GM18907 (cell line): ENCODE measurements at regions not wholly inside any gene's neighbourhood (a gene's known extent, or its start where the extent isn't known, plus 50 kb on each side); places are given as distances from the start of the nearest gene placed in this dataset.

ENCODE experiments used
- ATAC-seq: cut with Tn5 transposase; IDR thresholded peaks from one replicate; pipeline ENCODE4 v1.9.1; 2021; ENCODE audit warnings: mild to moderate bottlenecking, moderate library complexity; ENCODE audit not compliant: unreplicated experiment

DNA sequence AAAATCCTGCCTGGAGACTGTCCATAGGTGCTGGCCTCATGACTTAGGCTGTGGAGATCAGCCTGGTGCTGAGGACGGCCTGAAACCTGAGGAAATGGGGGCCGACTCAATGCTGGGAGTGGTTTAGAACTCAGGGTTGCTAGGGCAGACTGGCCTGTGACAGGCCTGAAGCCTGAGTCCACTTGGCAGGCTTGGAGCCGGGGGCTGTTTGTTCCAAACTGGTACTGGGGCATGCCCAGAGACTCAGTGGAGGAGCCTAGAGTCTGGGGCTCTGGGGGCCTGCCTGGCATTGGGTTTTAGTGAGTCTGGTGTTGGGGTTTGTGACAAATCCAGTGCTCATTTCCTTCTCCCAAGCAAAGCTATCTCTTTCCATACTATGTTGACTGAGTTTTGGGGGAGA is 489.7 kb upstream of the CNKSR2 start:
- no peak for ATAC-seq

GRCh38 chrX:20863649-20864048 is 510.6 kb upstream of the CNKSR2 start:
- no peak for ATAC-seq

DNA sequence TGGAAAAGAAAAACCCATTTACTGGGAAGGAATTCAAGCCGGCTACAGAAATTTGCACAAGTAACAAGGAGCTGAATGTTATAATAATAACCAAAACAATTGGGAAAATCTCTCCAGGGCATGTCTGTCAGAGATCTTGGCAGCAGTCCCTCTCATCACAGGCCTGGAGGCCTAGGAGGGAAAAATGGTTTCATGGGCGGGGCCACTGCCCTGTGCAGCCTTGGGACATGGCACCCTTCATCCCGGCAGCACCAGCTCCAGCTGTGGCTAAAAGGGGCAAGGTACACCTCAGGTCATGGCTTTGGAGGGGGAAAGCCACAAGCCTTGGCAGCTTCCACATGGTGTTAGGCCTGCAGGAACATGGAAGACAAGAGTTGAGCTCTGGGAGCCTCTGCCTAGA is 513.1 kb upstream of the CNKSR2 start:
- no peak for ATAC-seq

GRCh38 chrX:20857746-20858145 is 516.5 kb upstream of the CNKSR2 start:
- ATAC-seq, result no peak

DNA sequence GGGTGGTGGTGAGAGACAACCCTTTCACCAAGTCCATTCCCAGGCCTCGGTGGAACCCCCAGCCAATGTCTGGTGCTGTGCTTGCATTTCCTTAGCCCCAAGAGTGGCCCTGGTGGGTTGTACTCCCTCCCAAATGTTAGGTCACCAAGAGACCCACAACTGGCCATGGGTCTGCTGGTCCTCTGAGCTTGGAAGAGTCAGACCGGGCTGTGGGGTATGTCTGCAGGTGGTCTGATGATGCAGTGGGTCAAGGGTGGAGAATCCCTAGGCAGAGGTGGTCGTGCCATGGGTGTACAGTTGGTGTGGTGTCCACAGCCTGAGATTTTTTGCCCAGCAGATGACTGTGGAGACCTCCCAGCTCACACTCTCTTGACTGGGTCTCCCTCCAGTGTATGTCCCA is 535.7 kb upstream of the CNKSR2 start:
- ATAC-seq, result no peak

DNA sequence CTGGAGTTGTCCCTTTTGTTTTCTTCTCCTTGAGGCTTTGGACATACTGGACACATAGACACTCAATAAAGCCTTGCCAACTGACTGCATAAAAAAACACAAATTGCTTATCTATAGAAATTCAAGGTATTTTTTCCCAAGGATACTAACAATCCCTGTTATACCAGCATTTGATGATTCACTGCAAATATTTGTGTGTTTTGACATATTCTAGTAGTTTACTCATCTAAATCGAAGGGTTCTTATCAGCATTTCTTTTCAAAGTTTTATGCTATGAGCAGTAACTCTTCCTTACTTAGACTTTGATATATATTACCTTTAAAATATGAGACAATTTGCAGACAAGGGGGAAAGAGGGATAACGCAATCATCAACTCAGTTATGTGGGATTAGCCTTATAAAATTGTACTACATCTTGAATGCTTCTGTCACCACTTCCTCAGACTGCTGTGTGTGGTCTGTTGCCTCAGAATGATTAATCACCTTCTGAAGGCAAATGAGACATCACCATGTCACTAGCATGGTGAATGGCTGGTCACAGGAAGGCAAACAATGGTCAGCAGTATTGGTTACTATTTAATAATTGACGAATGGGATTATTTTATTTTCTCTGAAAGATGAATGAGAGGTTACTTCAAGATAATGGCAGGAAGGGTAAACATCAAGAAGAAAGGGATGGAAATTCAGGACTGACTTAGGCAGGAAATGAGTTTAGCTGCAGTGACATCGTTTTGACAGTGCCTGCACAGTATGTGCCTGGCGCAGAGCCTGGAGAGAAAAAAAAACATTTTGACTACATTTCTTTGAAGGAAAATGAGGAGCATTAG is 544.3 kb upstream of the CNKSR2 start:
- ATAC-seq, result no peak

DNA sequence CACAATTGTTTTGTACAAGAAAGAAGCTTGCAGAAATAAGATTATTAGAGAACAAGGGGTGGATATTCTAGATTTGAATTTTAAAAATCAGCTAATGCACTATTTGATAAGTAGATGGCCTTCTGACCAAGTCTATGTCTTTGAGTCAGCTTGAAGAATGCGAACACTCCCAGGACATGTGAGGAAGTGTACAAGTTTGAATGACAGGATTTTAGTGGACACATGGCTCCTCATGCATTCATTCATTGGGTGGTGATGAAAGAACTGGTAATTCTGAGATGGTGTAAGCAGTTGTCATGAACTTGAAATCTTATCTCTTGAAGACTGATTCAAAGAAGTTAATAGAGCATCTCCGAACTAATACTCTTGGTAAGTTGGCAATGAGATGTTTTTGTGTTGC is 548.2 kb upstream of the CNKSR2 start:
- ATAC-seq, result no peak

DNA sequence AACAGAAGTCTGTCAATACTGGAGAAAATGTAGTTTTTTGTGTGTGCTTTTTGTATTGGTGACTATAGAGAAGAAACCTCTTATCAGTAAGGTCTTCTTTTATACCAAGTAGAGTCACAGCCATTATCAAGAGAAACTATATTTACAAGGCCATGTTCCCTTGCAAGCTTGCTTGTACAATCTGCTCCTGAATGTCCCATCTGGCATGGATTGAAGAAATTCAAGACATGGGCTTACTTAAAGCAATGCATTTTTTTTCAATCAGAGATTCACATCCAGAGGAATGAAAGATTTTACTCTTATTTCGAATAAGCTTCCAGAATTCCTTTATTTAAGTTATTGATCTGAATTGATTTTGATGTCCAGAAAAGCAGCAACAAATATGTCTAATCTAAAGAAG is 537.3 kb upstream of the RPS6KA3 start:
- ATAC-seq, result no peak

GRCh38 chrX:20802036-20802435 is 535.3 kb upstream of the RPS6KA3 start:
- no peak for ATAC-seq

DNA sequence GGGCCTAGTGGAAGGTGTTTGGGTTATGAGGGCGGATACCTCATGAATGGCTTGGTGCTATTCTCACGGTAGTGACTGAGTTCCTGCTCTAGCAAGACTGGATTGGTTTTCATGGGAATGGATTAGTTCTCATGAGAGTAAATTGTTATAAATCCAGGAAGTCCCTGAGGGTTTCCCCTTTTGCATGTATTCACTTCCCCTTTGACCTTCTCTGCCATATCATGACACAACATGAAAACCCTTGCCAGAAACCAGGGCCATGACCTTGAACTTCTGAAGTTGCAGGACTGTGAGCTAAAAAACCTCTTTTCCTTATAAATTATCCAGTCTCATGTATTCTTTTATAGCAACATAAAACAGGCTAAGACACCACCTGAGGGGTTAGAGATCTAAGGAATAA is 529.7 kb upstream of the RPS6KA3 start:
- ATAC-seq, result no peak

DNA sequence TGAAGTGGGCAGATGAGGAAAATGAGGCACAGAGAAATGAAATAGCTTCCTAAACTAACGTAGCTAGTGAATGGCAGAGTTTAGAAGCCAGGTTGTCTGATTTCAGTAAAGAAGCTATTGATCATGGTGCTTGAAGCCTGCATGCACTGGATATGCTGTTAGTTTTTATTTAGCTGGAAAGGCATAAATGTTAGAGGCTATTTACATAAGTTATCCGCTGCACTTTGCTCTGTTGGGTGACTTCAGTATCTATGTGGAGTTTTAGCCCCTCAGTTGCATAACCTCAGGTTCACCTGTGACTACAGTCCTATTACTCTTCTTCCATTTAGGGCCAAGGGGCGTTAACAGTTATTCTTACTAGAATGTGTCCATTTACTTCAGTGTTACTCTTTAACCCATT is 522.4 kb upstream of the RPS6KA3 start:
- no peak for ATAC-seq

- no peak for ATAC-seq
These were observed 500.6 kb upstream of the RPS6KA3 start for GRCh38 chrX:20767346-20767745.

- ATAC-seq, result no peak
These were observed 489.9 kb upstream of the RPS6KA3 start for GRCh38 chrX:20756585-20756984.

GRCh38 chrX:20753076-20753475 is 486.4 kb upstream of the RPS6KA3 start:
- ATAC-seq, result no peak

- no peak for ATAC-seq
These were observed 480.0 kb upstream of the RPS6KA3 start for GRCh38 chrX:20746690-20747089.

DNA sequence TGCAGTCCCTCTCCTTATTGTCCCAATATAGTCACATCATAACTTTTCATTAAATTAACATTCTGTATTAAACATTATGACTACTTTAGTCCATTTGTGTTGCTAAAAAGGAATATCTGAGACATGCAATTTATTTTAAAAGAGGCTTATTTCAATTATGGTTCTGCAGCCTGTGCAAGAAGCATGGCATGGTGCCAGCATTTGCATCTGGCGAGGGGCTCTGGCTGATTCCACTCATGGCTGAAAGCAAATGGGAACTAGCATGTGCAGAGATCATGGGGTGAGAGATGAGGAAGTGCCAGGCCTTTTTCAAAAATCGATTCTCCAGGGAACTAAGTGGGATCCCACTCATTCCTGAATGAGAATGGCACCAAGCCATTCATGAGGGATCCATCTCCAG is 476.3 kb upstream of the RPS6KA3 start:
- ATAC-seq, result no peak

GRCh38 chrX:20742106-20742505 is 475.4 kb upstream of the RPS6KA3 start:
- ATAC-seq, result no peak

DNA sequence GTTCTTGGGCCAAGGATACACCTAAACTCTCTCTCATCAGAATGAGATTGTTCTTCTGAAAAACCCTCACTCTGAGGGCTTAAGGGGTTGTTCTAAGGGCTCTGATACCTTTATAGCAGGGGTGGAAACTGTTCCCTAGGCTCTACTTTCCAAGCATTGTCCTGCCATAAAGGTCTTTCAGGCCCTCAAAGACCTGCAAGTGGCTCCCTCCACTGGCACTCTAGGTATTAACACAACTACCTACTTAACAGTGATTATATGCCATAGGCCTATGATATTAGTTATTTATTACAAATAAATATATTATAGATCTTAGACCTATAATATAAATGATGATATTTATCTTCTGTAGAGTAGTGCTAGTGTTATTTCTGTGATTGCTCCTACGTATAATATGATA is 473.7 kb upstream of the RPS6KA3 start:
- ATAC-seq, result no peak

DNA sequence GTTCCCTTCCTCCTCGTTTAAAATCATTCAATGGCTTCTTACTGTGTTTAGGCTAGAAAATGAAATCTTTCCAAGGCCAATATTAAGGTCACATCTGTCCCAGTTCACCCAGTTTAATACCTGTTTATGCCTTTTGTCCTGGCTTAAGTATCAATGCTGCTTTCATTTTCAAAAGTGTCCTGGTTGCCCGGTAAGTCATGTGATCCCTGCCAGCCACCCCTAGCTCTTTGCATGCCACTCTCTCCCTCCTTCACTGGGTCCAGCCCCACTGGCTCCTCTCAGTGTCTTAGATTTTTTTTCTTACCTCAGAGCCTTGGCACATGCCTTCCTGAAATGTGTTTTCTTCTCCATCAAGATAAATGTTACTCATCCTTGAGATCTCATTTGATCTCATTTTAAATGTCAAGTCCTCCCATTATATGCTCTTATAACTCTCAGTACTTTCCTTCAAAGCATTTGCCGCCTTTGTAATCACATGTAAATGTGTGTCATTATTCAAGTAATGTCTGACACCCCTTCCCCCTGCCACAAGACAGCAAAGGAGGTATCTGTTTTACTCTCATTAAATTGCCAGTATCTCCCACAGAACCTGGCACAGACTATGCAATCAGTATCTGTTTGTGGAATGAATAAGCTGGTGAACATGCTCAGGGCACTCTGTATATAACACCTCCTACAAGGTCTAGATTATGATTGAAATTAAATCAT is 472.5 kb upstream of the RPS6KA3 start:
- no peak for ATAC-seq

DNA sequence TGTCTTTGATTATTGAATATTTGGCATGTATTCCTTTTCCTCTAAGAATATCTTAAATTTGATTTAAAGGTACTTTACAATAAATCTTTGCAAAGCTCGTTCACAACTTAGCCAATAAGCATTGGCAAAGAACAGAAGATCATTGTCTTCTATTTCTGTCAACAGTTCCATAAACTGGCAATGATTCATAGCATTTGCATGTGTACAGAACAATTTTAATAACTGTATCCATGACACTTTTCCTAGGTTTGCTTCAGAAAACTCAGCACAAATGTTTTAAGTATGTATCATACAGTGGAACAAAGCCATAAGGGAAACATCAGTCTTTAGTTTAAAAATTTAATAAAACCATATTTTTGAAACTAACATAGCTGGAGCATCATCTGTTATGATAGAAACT is 462.7 kb upstream of the RPS6KA3 start:
- ATAC-seq, result no peak

DNA sequence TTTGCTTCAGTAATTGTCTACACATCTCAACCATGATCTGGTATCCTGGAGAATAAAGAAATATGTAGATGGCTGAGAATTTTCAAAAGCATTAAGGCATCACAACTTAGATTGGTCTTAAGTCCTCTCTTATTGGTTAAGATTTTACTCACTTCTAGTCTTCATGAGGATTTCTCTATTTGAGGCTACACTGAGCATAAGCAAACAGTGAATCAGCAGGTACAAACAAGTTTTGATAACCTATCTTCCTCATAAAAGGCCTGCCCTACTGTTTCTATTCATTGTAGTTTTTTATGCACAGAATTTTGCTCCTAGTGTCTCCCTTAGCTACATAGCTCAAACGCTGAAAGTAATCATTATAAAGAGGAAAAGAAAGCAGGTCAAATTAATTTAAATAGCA is 460.7 kb upstream of the RPS6KA3 start:
- ATAC-seq, result no peak

GRCh38 chrX:20720954-20721626 is 454.4 kb upstream of the RPS6KA3 start:
- no peak for ATAC-seq
